ENCODE measurements at regions not wholly inside any gene's neighbourhood (a gene's known extent, or its start where the extent isn't known, plus 50 kb on each side); places are given as distances from the start of the nearest gene placed in this dataset.

GRCh38 chr16:18055411-18055916, 281.1 kb downstream of the NPIPA8 start:
- no peak for DNase-seq (ENCODE audit: low spot score)

GRCh38 chr16:18050777-18051176, 285.8 kb downstream of the NPIPA8 start:
- no peak for DNase-seq (ENCODE audit: low spot score)

GRCh38 chr16:18050234-18050633, 286.3 kb downstream of the NPIPA8 start:
- DNase-seq (ENCODE audit: low spot score) = no peak

- DNase-seq (ENCODE audit: low spot score) = no peak
These were observed 286.9 kb downstream of the NPIPA8 start for GRCh38 chr16:18049547-18050133.

GRCh38 chr16:18048853-18049546, 287.5 kb downstream of the NPIPA8 start:
- DNase-seq (ENCODE audit: low spot score) = no peak

- no peak for DNase-seq (ENCODE audit: low spot score)
These were observed 288.8 kb downstream of the NPIPA8 start for GRCh38 chr16:18047761-18048160.

- no peak for DNase-seq (ENCODE audit: low spot score)
These were observed 291.2 kb downstream of the NPIPA8 start for GRCh38 chr16:18045356-18045755.

- DNase-seq (ENCODE audit: low spot score) = no peak
These were observed 294.4 kb downstream of the NPIPA8 start for GRCh38 chr16:18041864-18042834.

- DNase-seq (ENCODE audit: low spot score) = no peak
These were observed 296.6 kb downstream of the NPIPA8 start for GRCh38 chr16:18039931-18040330.

GRCh38 chr16:18037051-18037450, 299.5 kb downstream of the NPIPA8 start:
- no peak for DNase-seq (ENCODE audit: low spot score)

GRCh38 chr16:18024611-18025010, 311.9 kb downstream of the NPIPA8 start:
- DNase-seq (ENCODE audit: low spot score) = no peak

GRCh38 chr16:18018376-18018775, 318.2 kb downstream of the NPIPA8 start:
- no peak for DNase-seq (ENCODE audit: low spot score)

- DNase-seq (ENCODE audit: low spot score) = no peak
These were observed 322.7 kb downstream of the NPIPA8 start for GRCh38 chr16:18013863-18014262.

GRCh38 chr16:18008356-18008755, 328.2 kb downstream of the NPIPA8 start:
- no peak for DNase-seq (ENCODE audit: low spot score)

- DNase-seq (ENCODE audit: low spot score) = no peak
These were observed 333.5 kb downstream of the NPIPA8 start for GRCh38 chr16:18003033-18003432.

- DNase-seq (ENCODE audit: low spot score) = no peak
These were observed 337.5 kb downstream of the NPIPA8 start for GRCh38 chr16:17998996-17999395.

- no peak for DNase-seq (ENCODE audit: low spot score)
These were observed 338.0 kb downstream of the NPIPA8 start for GRCh38 chr16:17998550-17998949.

- DNase-seq (ENCODE audit: low spot score) = no peak
These were observed 342.5 kb downstream of the NPIPA8 start for GRCh38 chr16:17994027-17994426.

- DNase-seq (ENCODE audit: low spot score) = no peak
These were observed 344.1 kb downstream of the NPIPA8 start for GRCh38 chr16:17992416-17992815.

- DNase-seq (ENCODE audit: low spot score) = no peak
These were observed 347.3 kb downstream of the NPIPA8 start for GRCh38 chr16:17989255-17989654.

- DNase-seq (ENCODE audit: low spot score) = no peak
These were observed 347.7 kb downstream of the NPIPA8 start for GRCh38 chr16:17988839-17989238.

GRCh38 chr16:17986991-17987390, 349.5 kb downstream of the NPIPA8 start:
- DNase-seq (ENCODE audit: low spot score) = no peak

- DNase-seq (ENCODE audit: low spot score) = no peak
These were observed 351.7 kb downstream of the NPIPA8 start for GRCh38 chr16:17984810-17985209.
